ENCODE measurements at regions not wholly inside any gene's neighbourhood (a gene's known extent, or its start where the extent isn't known, plus 50 kb on each side); places are given as distances from the start of the nearest gene placed in this dataset.

- no peak for TF ChIP-seq RAD21 (conservative IDR thresholded peaks at IDR 0.05 in 1 of 2, IDR thresholded peaks at IDR 0.05 in 1 of 2)
- TF ChIP-seq, protein P1, sequence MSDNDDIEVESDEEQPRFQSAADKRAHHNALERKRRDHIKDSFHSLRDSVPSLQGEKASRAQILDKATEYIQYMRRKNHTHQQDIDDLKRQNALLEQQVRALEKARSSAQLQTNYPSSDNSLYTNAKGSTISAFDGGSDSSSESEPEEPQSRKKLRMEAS (IDR thresholded peaks at IDR 0.05), result no peak
- TF ChIP-seq MAFK (IDR thresholded peaks at IDR 0.05; ENCODE audit: partially characterized antibody), result no peak
- TF ChIP-seq POLR2A (IDR thresholded peaks at IDR 0.05; ENCODE audit: low read length), result no peak
- TF ChIP-seq SMC3 (IDR thresholded peaks at IDR 0.05), result no peak
Observed at GRCh38 chr18:23352042-23352441, 101.0 kb upstream of the RIOK3 start.

Data from A549 (cell line).